ENCODE measurements at regions not wholly inside any gene's neighbourhood (a gene's known extent, or its start where the extent isn't known, plus 50 kb on each side); places are given as distances from the start of the nearest gene placed in this dataset.
"Not testable (repeated sequence)": the region's sequence is repeated elsewhere in the genome, so short reads cannot be mapped to it uniquely, and the experiment has no call there.

DNA sequence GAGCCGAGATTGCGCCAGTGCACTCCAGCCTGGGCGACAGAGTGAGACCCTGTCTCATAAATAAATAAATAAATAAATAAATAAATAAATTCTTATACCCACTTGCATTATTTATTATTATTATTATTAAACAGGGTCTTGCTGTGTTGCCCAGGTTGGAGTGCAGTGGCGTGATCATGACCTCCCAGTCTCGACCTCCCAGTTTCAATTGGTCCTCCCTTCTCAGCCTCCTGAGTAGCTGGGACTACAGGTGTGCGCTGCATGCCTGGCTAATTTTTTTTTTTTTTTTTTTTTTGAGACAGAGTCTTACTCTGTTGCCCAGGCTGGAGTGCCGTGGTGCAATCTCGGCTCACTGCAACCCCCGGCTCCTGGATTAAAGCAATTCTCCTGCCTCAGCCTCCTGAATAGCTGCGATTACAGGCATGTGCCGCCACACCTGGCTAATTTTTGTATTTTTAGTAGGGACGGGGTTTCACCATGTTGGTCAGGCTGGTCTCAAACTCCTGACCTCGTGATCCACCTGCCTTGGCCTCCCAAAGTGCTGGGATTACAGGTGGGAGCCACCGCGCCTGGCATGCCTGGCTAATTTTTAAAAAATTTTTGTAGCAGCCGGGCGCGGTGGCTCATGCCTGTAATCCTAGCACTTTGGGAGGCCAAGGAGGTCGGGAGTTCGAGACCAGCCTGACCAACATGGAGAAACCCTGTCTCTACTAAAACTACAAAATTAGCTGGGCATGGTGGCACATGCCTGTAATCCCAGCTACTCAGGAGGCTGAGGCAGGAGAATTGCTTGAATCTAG, 150.2 kb downstream of the SEC14L1 start:
- not testable (repeated sequence) for DNase-seq (ENCODE audit: low spot score)

DNA sequence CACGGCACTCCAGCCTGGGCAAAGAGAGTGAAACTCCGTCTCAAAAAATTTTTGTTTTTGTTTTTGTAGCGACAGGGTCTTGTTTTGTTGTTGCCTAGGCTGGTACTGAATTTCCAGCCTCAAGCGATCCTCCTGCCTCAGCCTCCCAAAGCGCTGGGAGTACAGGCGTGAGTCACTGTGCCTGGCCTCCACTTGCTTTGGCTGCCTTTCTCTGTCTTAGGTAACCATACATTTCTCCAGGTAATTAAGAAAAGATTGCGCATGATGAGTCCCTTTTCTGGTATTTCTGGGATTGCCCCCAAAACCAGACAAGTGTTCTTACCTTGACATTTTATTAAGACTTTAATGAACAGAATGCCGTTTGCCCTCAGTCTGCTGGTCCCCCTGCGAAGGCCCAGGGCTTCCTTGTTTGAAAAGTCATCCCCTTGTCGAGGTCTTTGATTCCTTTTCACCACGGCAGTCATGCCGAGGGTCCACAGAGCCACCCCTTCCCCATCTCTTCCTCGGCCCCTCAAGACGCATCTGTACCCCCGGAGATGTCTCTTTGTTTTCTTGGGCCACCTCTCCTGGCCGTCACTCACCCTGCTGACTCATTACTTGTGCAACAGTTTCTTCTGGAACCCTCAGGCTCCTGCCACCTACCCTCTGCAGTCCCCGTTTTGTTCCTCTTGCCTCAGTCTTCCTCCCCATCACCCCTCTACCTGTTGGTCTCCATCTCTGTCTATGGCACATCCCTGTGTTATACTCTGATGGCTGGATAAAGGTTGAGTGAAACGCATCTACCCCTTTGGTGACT, 151.0 kb downstream of the SEC14L1 start:
- DNase-seq (ENCODE audit: low spot score): no peak

DNA sequence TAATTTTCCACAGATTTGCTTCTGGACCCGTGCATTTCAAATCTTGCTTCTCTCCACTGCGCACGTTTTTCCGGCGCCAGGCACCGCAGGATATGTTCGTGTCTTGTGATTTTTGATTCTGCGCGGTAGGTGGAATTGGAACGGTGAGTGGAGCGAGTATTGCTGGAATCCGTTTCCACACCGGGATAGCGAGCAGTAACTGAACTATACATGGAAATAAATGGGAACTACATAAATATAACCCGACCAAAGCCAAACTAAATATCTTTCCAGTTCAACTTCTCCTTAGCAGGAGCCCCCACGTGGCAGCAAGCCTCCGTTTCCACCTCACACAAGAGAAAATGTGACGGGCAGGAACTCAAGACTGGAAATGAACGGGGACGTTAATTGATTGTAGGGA, 154.0 kb downstream of the SEC14L1 start:
- no peak for DNase-seq (ENCODE audit: low spot score)

DNA sequence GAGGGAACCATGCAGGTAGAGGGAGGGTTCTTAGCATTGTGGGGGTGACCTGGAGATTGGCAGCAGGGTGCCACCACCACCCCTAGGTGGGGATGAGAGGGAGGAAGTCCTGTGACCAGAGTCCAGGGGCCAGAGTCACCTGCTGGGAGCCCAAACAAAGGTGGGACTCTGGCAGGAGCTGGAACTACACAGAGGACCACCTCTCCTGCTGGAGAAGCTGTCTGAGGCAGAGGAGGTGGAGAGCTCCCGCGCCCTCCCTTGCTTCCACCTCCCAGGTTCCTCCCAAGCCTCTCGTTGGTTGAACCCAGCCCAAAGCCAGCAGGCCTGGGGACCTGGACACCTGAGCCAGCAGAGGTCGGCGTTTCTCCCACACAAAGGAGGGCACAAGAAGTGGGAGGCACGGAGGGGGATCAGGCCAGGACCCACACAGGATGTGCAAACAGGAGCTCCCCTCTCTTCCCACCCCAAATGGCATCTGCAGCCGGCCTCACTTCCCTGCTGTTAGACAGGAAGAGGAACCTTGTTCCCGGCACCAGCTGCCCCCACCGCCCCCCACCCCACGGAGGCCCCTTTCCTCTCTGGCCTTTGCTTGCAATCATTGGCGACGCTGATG, 154.6 kb downstream of the SEC14L1 start:
- DNase-seq (ENCODE audit: low spot score): no peak

DNA sequence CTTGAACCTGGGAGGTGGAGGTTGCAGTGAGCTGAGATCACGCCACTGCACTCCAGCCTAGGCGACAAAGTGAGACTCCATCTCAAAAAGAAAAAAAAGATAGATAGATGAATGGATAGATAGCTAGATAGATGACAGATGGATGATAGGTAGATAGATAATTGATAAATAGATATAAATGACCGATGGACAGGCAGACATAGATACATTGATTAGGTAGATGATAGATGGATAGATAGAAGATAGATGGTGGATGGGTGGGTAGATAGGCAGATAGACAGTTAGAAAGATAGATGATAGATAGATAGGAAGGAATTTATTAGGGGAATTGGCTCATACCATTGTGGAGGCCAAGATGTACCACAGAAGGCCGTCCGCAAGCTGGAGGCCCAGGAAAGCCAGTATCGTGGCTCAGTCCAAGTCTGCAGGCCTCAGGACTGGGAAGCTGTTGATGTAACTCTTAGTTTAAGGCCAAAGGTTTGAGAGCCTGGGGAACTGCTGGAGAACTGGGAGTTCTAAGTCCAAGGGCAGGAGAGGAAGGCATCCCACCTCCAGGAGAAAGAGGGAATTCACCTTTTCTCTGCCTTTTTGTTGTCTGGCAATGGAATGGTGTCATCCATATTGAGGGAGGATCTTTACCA, 156.1 kb downstream of the SEC14L1 start:
- no peak for DNase-seq (ENCODE audit: low spot score)

DNA sequence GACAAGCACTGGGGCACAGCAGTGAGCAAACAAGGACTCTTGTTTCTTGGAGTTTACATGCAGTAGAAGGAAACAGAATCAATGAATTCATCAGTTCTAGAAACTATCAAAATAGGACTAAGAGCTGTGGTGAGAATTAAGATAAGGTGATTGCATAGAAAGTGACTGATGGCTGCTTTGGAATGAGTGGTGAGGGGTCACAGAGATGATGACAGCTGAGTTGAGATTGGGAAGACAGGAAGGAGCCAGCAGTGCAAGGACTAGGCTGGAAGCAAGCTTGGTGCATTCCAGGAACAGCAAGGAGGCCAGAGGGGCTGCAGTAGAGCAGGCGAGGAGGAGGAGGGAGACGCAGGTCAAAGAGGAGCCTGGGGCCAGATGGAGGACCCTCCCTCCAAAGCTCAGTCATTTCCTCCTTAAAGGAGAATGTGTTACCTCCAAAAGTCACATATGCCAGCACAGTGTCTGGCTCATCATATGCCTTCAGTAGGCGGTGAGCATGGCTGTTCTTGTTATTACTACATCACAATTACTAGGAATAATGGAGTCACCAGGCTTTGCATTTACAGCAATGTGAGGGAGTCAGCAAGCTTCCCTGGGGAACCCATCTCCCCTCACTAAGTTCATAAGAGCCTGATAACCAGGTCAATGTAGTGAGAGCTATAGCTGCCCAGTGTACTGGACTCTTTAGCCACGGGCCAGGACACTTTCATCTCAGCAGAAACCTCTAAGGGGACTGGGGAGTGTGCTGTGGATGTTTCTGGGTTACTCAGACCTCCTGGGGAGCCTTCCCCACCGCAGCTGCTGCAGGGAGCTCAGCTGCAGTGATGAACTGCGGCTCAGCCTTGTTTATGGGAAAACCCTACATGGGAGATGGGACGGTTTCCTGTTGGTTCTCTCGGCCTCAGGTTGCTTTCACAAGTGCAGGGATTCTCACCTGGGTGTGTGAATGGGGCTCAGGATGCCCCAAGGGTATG, 157.2 kb downstream of the SEC14L1 start:
- DNase-seq (ENCODE audit: low spot score): no peak

DNA sequence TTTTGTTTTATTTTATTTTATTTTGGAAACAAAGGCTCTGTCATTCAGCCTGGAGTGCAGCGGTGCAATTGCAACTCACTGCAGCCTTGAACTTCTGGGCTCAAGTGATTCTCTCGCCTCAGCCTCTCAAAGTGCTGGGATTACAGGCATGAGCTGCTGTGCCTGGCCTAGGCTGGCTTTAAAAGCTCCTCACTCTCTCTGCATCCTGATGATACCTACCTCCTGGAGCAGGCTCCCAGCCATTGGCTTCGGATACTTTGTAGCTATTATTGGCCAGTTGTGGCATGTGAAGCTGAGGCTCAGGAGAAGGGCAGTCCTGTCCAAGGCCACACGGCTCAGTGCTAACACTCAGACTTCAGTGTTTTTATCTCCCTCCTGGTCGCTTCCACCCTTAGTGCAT, 158.0 kb downstream of the SEC14L1 start:
- no peak for DNase-seq (ENCODE audit: low spot score)

DNA sequence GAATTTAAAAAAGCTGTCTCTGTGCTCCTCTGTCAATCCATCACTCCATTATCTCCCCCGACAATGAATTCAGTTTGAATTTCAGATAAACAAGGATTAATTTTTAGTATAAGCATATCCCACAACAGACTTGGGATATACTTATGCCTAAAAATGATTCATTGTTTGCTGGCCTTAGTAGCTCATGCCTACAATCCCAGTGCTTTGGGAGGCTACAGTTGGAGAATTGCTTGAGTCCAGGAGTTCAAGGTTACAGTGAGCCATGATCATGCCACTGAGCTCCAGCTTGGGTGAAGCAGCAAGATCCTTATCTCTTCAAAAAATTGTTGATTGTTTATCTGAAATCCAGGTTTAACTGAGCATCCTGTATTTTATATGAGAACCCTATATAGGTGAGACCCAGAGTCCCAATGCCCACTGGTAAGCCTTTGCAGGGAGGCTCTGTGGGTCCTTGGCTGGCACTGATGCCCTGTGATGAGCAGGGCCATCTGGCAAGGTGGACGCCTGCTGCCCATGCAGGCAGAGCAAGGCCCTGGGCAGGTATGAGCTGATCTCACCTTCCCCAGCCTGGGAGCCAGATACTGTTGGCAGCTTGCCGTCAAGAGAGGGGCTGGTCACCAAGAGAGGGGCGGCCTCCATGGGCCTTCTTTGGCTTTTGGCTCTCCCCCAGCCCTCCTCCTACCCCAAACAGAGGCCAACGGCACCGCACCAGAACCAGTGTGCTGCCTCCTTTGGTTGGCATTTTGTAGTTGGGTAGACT, 158.7 kb downstream of the SEC14L1 start:
- no peak for DNase-seq (ENCODE audit: low spot score)

DNA sequence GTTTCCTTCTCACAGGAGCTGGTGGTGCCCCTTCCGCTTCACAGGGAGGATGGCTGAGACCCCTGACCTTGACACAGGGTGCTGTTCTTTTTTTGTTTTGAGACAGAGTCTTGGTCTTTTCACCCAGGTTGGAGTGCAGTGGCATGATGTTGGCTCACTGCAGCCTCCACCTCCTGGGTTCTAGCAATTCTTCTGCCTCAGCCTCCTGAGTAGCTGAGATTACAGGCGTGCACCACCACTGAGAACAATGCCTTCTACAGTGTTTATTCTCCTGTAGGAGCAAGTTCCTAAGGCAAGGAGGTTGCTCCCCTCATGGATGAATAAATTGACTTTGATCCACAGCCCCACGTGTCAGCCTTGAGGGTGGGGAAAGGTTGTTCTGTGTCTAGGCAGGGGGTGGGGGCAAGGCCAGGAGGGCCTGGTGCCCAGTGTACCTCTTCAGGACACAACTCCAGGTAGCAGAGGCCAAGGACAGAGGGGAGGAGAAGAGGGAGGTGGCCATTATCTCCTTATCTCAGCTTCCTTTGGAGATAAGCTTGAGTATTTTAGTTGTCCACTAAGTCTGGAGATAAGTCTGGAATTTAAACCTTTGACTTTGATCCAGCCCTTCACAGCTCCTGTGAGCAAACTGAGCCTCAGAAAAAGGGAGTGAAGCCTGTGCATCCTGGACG, 159.4 kb downstream of the SEC14L1 start:
- DNase-seq (ENCODE audit: low spot score): no peak

DNA sequence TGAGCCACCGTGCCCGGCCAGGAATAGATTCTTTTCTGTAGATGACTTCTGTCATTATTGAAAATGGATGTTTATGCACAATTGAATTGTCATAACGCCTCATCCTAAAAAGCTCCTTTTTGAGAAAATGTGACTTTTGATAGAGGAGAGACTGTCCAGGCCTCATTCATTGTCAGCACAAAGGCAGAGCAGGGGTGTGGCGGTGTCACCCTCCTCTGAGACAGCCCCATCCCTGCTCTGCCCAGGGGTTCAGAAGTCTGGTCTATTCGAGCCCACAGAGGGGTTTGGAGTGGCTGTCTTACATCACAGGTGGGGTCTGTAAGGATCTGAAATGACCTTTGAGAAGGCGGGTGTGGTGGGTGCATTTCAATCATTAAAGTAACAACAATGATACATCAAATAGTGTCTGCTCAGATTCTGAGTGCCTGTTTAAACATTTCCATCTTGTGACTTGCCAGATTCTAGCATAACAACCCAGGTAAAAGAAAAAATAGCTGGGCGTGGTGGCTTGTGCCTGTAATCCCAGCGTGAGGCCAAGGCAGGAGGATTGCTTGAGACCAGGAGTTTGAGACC, 161.0 kb downstream of the SEC14L1 start:
- DNase-seq (ENCODE audit: low spot score): no peak

DNA sequence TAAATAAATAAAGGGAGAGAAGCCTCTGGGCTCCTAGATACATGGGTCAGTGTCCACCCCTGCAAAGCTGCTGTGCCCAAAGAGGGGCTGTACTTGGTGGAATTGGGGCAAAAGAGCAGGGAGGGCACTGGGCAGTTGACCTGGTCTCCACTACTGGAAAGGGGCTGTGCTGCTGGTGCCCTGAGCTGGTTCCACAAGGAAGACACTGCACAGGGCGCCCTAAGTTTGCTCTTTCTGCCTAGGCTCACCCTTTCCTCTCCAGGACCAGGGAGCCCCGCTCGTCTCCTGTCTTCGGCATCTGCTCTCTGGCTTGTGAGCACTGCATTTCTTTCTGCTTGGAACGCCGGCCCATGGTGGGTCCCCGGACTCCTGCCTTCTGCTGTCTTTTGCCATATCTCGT, 161.9 kb downstream of the SEC14L1 start:
- no peak for DNase-seq (ENCODE audit: low spot score)

DNA sequence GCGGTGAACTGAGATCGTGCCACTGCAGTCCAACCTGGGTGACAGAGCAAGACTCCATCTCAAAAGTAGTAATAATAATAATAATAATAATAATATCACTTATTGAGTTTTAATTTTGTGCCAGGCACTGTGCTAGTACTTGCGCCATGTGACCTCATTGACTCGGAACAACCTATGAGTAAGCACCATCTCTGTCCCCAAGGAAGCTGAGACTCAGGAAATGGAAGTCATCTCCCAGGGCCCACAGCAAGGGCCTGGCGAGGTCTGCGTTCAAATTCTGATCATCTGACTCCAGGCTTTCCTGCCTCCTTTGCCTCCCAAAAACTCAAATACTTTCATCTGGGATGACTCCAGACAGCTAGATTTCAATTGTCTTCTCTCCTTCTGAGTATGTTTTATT, 162.9 kb downstream of the SEC14L1 start:
- no peak for DNase-seq (ENCODE audit: low spot score)

DNA sequence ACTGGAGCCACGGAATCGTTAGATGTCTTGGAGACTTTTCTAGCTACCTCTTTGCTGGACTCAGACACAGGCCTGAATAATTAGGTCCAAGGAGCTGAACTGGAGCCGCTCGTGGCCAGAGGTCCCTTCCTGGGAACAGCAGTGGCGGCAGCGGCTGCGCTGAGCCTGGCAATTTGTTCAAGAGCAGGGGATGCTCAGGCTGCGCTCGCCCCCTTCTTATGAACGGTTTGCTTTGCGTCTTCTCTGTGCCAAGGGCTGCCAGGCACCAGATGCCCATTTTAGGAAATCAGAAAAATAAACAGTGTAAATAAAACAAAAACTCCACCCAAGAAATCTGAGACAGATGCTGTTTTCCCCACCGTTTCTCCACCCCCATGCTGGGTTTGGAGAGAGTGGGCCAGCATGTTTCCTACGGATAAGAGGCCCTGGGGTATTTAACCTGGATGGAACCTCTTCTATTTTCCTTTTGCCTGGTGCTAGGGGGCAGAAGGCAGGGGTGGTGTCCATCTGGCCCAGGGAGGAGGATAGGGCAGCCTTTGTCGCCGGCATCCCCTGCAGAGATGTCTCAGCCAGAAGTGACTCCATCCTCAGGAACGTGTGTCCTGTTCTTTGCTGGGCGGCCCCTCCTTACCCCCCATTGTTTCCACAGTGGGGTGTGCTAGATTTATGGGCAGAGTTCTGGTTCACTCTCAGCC, 163.4 kb downstream of the SEC14L1 start:
- no peak for DNase-seq (ENCODE audit: low spot score)

DNA sequence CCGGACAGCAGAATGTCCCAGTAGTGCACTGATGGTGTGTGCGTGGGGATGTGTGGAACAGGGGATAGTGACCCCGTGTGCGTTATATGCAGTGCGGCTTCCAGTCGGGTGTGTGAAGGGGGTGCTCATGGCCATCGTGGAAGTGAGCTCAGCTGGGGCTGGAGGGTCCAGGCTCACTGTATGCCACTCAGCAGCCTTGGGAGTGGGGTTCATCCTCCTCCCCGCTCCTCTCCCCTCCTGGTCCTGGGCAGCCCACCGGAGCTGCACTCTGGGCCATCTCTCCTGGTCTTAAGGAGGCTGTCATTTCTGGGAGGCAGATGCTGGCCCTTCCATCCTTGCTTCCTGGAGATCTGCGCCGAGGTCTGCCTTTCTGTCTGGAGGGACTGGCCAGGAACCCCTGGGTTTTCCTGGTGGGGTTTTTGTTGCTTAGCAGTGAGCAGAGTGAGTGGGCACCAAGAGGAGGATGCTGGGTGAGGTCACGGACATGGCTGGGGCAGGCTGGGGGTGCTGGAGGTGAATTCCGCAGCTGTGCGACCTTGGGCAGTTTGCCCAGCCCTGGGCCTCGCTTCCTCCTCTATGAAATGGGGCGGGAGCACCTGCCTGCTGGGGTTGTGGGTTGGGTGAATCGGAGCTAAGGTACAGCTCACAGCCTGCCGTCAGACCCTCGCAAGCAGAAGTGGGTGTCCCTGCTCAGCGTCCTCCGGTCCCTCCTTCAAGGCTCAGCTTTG, 164.1 kb downstream of the SEC14L1 start:
- DNase-seq (ENCODE audit: low spot score): no peak

DNA sequence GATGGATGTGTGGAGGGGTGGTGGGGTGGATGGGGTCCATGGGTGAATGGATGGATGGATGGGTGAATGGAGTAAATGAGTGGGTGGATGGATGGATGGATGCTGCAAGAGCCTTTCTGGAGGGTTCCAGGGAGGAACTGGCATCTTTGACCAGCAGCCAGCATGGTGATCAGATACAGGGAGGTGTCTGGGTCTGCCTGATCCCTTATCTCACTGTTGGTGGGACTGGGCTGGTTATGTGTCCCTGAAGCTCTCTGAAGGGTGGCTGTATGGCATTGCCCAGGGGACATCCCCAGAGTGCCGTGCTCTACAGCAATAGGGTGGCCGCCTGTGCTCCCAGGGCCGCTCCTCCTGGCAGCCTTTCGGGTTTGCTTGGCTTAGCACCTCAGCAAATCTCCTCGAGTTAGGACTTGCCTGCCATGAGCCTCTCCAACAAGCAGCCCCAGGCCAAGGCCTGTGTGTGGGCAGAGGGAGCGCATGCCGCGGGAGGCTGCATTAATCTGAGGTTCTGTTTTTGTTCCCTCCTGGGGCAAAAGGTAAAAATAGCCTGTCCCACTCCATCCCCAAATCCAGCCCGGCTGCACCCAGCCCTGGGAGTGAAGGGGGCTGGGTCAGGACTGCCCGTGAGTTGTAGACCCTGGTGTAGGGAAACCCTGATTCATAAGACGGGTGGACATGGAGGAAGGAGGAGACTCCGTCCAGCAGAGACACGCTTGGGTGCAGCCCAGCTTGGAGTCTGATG, 165.4 kb downstream of the SEC14L1 start:
- no peak for DNase-seq (ENCODE audit: low spot score)

DNA sequence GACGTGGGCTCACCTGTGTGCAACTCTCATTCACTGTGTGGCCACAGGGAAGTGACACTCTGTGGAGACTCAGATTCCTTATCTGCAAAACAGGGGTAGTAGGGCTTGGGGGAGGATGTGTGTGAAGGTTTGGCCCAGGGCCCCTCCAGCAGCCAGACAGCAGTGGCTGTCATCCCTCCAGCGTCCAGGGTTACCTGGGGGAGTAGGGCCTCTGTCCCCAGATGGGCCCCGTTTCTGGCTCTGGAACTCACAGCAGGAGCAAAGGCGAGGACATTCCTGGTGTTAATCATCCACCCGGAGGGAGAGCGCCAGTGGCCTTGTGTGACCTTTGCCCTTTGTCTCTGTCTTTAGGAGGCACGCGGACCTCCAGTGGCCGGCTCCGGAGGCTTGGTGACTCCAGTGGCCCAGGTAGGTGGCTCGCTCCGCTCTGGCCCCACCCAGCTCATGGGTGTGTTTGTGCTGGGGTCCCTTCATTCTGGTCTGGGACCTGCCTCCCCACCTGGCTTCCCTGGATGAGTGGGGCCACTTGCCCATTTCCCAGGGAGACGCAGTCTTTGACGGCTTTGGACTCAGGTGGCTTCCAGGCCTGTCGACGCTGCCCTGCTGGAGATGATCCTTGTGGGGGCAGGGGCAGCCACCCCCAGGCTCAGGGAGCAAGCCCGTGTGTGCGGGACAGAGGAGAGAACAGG, 166.2 kb downstream of the SEC14L1 start:
- no peak for DNase-seq (ENCODE audit: low spot score)
